Stimulated activated effector memory CD8-positive, alpha-beta T cell treated with anti-CD3 and anti-CD28 coated beads, Interleukin-12 subunit alpha, Interleukin-12 subunit beta, amount 100 ng/mL, for 72 hours (primary cell): ENCODE measurements at regions not wholly inside any gene's neighbourhood (a gene's known extent, or its start where the extent isn't known, plus 50 kb on each side); places are given as distances from the start of the nearest gene placed in this dataset.

Experiments used
- ATAC-seq: fragments of 150-1000 bp; cut with Tn5 transposase; 2 replicates; pipeline ENCODE4 v1.10.0; 2021
- DNase-seq, 2 donors: peaks; one replicate each; pipeline ENCODE4 v3.0.0; 2021 to 2022; ENCODE audit warnings: low spot score in 2 of 2
- H3K27ac Mint-ChIP-seq: one replicate; pipeline ENCODE4 v1.8.0; 2022; ENCODE audit warnings: mild to moderate bottlenecking, mixed read lengths
- H3K36me3 Mint-ChIP-seq: one replicate; pipeline ENCODE4 v1.8.0; 2022; ENCODE audit warnings: mild to moderate bottlenecking, mixed read lengths
- H3K4me1 Mint-ChIP-seq: one replicate; pipeline ENCODE4 v1.8.0; 2022; ENCODE audit warnings: mixed read lengths
- H3K4me3 Mint-ChIP-seq: one replicate; pipeline ENCODE4 v1.8.0; 2022; ENCODE audit warnings: mild to moderate bottlenecking, mixed read lengths
- H3K9me3 Mint-ChIP-seq: one replicate; pipeline ENCODE4 v1.8.0; 2022; ENCODE audit warnings: mixed read lengths

GRCh38 chr17:69761767-69762321 lies 313.2 kb upstream of the KCNJ16 start:
- no peak for ATAC-seq
- no peak overlapping the region for H3K27ac Mint-ChIP-seq
- no peak overlapping the region for H3K4me3 Mint-ChIP-seq
- H3K9me3 Mint-ChIP-seq: peaks cover 3% of the 10 kb centered on the region
- no peaks in the 10 kb centered on the region for H3K36me3 Mint-ChIP-seq
- no peaks in the 10 kb centered on the region for H3K4me1 Mint-ChIP-seq
- DNase-seq: no peak

DNA sequence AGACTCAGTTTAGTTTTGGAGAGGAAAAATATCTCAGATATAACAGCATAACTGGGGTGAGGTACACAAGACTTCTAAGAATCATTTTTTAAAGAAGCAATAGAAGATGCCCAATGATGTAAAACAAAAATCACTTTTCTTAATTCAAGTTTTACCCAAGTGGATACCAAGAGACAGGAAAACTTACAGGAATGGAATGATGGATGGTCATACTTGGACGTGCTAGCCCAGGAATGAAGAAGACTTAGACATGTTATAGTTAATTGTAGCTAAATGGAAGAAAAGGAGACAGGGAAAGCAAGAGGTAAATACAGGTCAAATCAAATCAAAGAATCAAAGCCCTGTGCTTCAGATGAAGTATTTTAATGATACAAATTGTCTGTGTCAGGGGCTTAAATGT lies 312.7 kb upstream of the KCNJ16 start:
- ATAC-seq (no peak), DNase-seq (no peak)
- H3K9me3 Mint-ChIP-seq: peaks cover 3% of the 10 kb centered on the region
- H3K4me1 Mint-ChIP-seq: no peaks in the 10 kb centered on the region
- H3K27ac Mint-ChIP-seq: no peak overlapping the region
- no peak overlapping the region for H3K4me3 Mint-ChIP-seq
- no peaks in the 10 kb centered on the region for H3K36me3 Mint-ChIP-seq

DNA sequence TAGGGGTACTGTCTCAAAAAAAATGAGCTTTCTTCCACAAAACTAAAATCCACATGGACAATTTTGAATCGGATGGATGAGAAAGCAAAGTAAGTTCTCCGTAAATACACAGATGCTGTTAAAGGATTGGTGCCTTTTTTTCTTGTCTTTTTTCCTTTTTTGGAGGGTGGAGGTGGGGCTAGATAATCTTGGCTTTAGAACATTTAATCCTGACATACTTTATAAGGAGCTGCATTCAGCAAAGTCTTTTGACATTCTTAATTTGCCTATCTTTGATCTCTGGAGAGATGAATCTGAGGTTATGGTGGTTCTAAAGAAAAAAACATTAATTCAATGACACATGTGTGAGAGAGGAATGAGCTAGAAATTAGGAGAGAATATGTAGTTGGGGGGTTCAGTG lies 312.3 kb upstream of the KCNJ16 start:
- Mint-ChIP-seq H3K9me3 (peaks cover 3% of the 10 kb centered on the region), H3K36me3 (no peaks in the 10 kb centered on the region), H3K27ac (no peak overlapping the region), H3K4me3 (no peak overlapping the region), H3K4me1 (no peaks in the 10 kb centered on the region)
- ATAC-seq (no peak), DNase-seq (no peak)

DNA sequence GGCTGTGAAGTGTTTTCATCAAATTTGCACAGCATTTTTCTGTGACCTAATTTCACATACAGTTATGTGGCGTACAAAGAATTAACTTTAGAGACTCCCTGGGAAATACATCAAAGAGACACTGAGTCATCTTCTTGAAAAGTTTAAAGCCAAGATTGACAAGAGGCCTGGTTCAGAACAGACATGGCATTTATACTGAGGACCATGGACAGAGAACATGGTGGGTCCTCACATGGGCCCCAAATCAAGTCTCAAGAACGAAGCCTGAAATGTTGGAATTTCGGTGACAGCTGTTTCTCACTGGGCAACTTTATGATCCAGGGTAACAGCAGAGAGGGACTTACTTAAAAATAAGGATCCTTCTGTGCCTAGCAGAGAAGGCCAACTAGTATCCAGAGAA lies 311.5 kb upstream of the KCNJ16 start:
- Mint-ChIP-seq H3K9me3 (no peaks in the 10 kb centered on the region), H3K4me3 (no peak overlapping the region), H3K27ac (no peak overlapping the region), H3K4me1 (no peaks in the 10 kb centered on the region), H3K36me3 (no peaks in the 10 kb centered on the region)
- no peak for DNase-seq
- ATAC-seq: no peak

- DNase-seq: no peak
- Mint-ChIP-seq H3K27ac (no peak overlapping the region), H3K4me3 (no peak overlapping the region), H3K9me3 (no peaks in the 10 kb centered on the region), H3K4me1 (no peaks in the 10 kb centered on the region), H3K36me3 (no peaks in the 10 kb centered on the region)
- ATAC-seq: no peak
Observed at GRCh38 chr17:69764146-69764545, 310.9 kb upstream of the KCNJ16 start.

DNA sequence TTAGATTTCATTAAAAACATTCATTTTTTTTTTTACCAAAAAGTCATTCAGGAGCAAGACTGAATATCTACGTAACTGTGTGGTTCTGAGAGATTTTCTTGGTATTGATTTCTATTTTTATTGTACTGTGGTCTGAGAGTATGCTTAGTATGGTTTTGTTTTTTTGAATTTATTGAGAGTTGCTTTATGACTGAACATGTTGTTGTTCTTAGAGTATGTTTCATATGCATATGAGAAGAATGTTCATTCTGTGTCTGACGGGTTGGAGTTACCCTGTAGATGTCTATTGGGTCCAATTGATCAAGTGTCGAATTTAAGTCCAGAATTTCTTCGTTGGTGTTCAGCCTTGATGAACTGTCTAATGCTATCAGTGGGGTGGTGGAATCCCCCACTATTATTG lies 306.0 kb upstream of the KCNJ16 start:
- no peak for ATAC-seq
- no peaks in the 10 kb centered on the region for H3K4me1 Mint-ChIP-seq
- H3K4me3 Mint-ChIP-seq: no peak overlapping the region
- no peak overlapping the region for H3K27ac Mint-ChIP-seq
- H3K36me3 Mint-ChIP-seq: no peaks in the 10 kb centered on the region
- H3K9me3 Mint-ChIP-seq: peaks cover 6% of the 10 kb centered on the region
- DNase-seq: no peak

DNA sequence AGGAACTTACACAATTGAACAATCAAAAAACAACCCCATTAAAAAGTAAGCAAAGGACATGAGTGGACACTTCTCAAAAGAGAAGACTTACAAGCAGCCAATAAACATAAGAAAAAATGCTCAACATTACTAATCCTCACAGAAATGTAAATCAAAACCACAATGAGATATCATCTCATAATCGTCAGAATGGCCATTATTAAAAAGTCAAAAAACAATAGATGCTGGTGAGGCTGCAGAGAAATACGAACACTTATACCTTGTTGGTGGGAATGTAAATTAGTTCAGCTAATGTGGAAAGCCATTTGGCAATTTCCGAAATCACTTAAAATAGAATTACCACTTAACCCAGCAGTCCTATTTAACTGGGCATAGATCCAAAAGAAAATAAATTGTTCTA lies 301.9 kb upstream of the KCNJ16 start:
- H3K4me3 Mint-ChIP-seq: no peak overlapping the region
- H3K36me3 Mint-ChIP-seq: no peaks in the 10 kb centered on the region
- peaks cover 9% of the 10 kb centered on the region for H3K9me3 Mint-ChIP-seq
- no peaks in the 10 kb centered on the region for H3K4me1 Mint-ChIP-seq
- H3K27ac Mint-ChIP-seq: no peak overlapping the region
- no peak for DNase-seq
- ATAC-seq: no peak

GRCh38 chr17:69779378-69780214 lies 295.4 kb upstream of the KCNJ16 start:
- peaks cover 2% of the 10 kb centered on the region for H3K9me3 Mint-ChIP-seq
- DNase-seq (no peak), ATAC-seq (no peak)
- no peak overlapping the region for H3K27ac Mint-ChIP-seq
- H3K4me1 Mint-ChIP-seq: no peaks in the 10 kb centered on the region
- no peak overlapping the region for H3K4me3 Mint-ChIP-seq
- no peaks in the 10 kb centered on the region for H3K36me3 Mint-ChIP-seq

DNA sequence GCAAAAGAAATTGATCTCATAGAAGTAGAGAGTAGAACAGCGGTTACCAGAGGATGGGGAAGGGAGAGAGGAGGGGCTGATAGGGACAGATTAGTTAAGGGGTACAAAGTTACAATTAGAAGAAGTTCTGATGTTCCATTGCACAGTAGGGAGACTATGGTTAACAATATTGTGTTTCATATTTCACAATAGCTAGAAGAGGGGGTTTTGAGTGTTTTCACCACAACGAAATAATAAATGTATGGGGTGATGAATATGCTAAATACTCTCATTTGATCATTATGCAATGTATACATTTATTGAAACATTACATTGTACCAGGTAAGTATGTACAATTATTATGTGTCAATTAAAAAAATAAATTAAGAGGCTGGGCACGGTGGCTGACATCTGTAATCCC lies 291.2 kb upstream of the KCNJ16 start:
- no peak overlapping the region for H3K27ac Mint-ChIP-seq
- no peaks in the 10 kb centered on the region for H3K36me3 Mint-ChIP-seq
- no peaks in the 10 kb centered on the region for H3K4me1 Mint-ChIP-seq

DNA sequence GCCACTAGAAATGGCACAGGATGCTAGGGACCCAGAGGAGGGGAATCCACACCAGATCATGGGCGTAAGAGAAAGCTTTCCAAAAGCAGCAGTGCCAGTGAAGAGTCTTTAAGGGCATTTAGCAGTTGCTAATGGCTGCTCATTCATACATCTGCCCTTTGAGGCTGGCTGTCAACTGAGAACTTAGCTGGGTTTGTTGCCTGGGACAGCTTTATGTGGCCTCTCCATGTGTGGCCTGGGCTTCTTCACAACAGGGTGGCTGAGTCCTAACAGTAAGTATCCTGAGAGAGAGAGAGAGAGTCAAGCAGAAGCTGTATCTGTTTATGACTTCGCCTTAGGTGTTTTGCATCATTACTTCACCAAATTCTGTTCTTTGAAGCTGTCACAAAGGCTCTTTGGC lies 286.1 kb upstream of the KCNJ16 start:
- no peak for ATAC-seq
- Mint-ChIP-seq H3K36me3 (no peaks in the 10 kb centered on the region), H3K9me3 (peaks cover 6% of the 10 kb centered on the region), H3K27ac (no peak overlapping the region), H3K4me1 (no peaks in the 10 kb centered on the region), H3K4me3 (no peak overlapping the region)
- no peak for DNase-seq

More for the DNA sequence above, 291.2 kb upstream of the KCNJ16 start:
- H3K9me3 Mint-ChIP-seq: peaks cover 3% of the 10 kb centered on the region
- no peak for DNase-seq
- ATAC-seq: no peak
- H3K4me3 Mint-ChIP-seq: no peak overlapping the region

GRCh38 chr17:69796078-69796477 lies 278.9 kb upstream of the KCNJ16 start:
- Mint-ChIP-seq H3K4me3 (no peak overlapping the region), H3K27ac (no peak overlapping the region), H3K36me3 (no peaks in the 10 kb centered on the region), H3K9me3 (peaks cover 18% of the 10 kb centered on the region), H3K4me1 (no peaks in the 10 kb centered on the region)
- DNase-seq (no peak), ATAC-seq (no peak)

DNA sequence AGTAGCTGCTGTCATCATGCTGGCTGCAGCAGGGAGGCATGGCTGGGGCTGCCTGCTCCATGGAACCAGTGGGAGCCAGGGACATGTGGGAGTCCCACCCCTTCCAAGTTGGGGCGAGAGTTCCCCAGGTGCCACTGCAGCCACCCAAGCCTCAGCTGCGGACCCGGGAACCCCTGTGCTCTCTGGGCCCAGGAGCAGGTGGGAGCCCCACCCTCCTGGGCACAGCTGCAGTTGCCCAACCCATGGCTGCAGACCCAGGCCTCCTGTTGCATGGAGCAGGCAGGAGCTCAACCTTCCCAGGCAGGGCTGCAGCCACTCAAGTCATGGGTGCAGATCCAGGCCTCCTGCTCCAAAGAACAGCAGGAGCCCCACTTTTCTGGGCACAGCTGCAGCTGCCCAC lies 274.2 kb upstream of the KCNJ16 start:
- H3K4me3 Mint-ChIP-seq: no peak overlapping the region

GRCh38 chr17:69801368-69801767 lies 273.7 kb upstream of the KCNJ16 start:
- Mint-ChIP-seq H3K4me3 (no peak overlapping the region), H3K4me1 (no peaks in the 10 kb centered on the region), H3K9me3 (peaks cover 15% of the 10 kb centered on the region), H3K36me3 (no peaks in the 10 kb centered on the region), H3K27ac (no peak overlapping the region)
- peak; percentile 29 for ATAC-seq
- no peak for DNase-seq

More for the DNA sequence above, 274.2 kb upstream of the KCNJ16 start:
- H3K36me3 Mint-ChIP-seq: no peaks in the 10 kb centered on the region
- H3K27ac Mint-ChIP-seq: no peak overlapping the region
- H3K9me3 Mint-ChIP-seq: peaks cover 15% of the 10 kb centered on the region
- no peak for DNase-seq
- H3K4me1 Mint-ChIP-seq: no peaks in the 10 kb centered on the region
- peak; percentile 17 for ATAC-seq

DNA sequence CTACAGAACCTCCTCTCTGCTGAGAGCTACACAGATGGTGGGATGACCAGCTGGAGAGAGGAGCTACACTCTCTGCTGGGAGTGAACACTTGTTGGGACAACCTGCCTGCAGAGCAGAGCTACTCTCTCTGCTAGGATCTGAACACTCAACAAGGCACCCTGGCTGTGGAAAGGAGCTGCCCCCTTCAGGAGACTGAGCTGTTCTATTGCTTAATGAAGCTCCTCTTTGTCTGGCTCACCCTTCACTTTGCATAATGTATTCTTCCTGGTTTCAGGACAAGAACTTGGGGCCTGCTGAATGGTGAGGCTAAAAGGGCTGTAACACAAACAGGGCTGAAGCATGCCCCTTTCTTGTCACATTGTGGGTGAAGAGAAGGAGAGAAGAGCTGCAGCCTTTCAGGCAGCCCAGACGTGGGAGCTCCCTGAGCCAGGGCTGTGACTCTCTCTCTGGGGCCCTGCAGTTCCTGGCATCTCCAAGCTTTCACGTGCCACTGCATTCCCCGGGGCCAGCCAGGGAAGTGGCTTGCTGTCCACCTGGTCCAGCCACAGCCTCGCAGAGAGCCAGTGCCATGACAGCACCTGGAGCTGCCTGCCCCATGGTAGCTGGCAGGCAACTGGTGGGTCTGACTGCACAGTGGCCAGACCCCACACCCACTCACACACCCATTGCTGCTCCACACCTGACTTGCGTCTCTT lies 272.8 kb upstream of the KCNJ16 start:
- Mint-ChIP-seq H3K27ac (no peak overlapping the region), H3K4me1 (no peaks in the 10 kb centered on the region), H3K4me3 (no peak overlapping the region), H3K9me3 (peaks cover 14% of the 10 kb centered on the region), H3K36me3 (no peaks in the 10 kb centered on the region)
- ATAC-seq: peak; percentile 32
- DNase-seq: no peak

GRCh38 chr17:69809331-69809730 lies 265.7 kb upstream of the KCNJ16 start:
- no peak overlapping the region for H3K4me3 Mint-ChIP-seq
- DNase-seq (no peak), ATAC-seq (no peak)
- H3K4me1 Mint-ChIP-seq: no peaks in the 10 kb centered on the region
- no peak overlapping the region for H3K27ac Mint-ChIP-seq
- H3K36me3 Mint-ChIP-seq: no peaks in the 10 kb centered on the region
- peaks cover 4% of the 10 kb centered on the region for H3K9me3 Mint-ChIP-seq
